Lower lobe of right lung (tissue), 2 donors: ENCODE measurements at regions not wholly inside any gene's neighbourhood (a gene's known extent, or its start where the extent isn't known, plus 50 kb on each side); places are given as distances from the start of the nearest gene placed in this dataset.

ENCODE experiments used
- ATAC-seq, 2 donors: fragments of 200-7000 bp; cut with Tn5 transposase; one replicate each; pipeline ENCODE4 v1.9.1; 2020 to 2022; ENCODE audit warnings: mild to moderate bottlenecking in 2 of 2, moderate library complexity in 2 of 2
- DNase-seq: peaks from one replicate; pipeline ENCODE4 v3.0.0-alpha.2; 2020
- H3K27ac ChIP-seq: fragments of 200-600 bp; one replicate; pipeline ENCODE4 v1.8.0; 2022
- H3K27me3 ChIP-seq: fragments of 200-600 bp; one replicate; pipeline ENCODE4 v1.8.0; 2022; ENCODE audit warnings: low read depth
- H3K36me3 ChIP-seq: fragments of 200-600 bp; one replicate; pipeline ENCODE4 v1.8.0; 2022; ENCODE audit warnings: mild to moderate bottlenecking
- H3K4me1 ChIP-seq: fragments of 200-600 bp; one replicate; pipeline ENCODE4 v1.8.0; 2022
- H3K4me3 ChIP-seq: fragments of 200-600 bp; one replicate; pipeline ENCODE4 v1.8.0; 2022; ENCODE audit warnings: mild to moderate bottlenecking
- H3K9me3 ChIP-seq: fragments of 200-600 bp; one replicate; pipeline ENCODE4 v1.8.0; 2022
- intact Hi-C: fragments of 100-400 bp; cut with DNase I; formaldehyde crosslinking; loops from one replicate; pipeline ENCODE4 v1.11.0; 2022
- TF ChIP-seq, protein P1 (sequence below): fragments of 200-600 bp; IDR thresholded peaks from one replicate; pipeline ENCODE4 v1.8.0; 2022; ENCODE audit warnings: antibody characterized with exemption, mild to moderate bottlenecking
- donor health status: DM: no; HTN: yes; CAD: no; lungs with severe emphysema.

- ATAC-seq, result no peak
- H3K27ac ChIP-seq, result no peak overlapping the region
- no peaks in the 10 kb centered on the region for H3K9me3 ChIP-seq
- H3K36me3 ChIP-seq, result no peaks in the 10 kb centered on the region
- no peak for DNase-seq
- no peaks in the 10 kb centered on the region for H3K27me3 ChIP-seq
- intact Hi-C loops, result no loop called here
- H3K4me1 ChIP-seq, result no peaks in the 10 kb centered on the region
- TF ChIP-seq, protein P1, sequence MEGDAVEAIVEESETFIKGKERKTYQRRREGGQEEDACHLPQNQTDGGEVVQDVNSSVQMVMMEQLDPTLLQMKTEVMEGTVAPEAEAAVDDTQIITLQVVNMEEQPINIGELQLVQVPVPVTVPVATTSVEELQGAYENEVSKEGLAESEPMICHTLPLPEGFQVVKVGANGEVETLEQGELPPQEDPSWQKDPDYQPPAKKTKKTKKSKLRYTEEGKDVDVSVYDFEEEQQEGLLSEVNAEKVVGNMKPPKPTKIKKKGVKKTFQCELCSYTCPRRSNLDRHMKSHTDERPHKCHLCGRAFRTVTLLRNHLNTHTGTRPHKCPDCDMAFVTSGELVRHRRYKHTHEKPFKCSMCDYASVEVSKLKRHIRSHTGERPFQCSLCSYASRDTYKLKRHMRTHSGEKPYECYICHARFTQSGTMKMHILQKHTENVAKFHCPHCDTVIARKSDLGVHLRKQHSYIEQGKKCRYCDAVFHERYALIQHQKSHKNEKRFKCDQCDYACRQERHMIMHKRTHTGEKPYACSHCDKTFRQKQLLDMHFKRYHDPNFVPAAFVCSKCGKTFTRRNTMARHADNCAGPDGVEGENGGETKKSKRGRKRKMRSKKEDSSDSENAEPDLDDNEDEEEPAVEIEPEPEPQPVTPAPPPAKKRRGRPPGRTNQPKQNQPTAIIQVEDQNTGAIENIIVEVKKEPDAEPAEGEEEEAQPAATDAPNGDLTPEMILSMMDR, result no peak
- H3K4me3 ChIP-seq, result no peak overlapping the region
These were observed 998.1 kb downstream of the TLE1 start for GRCh38 chr9:80691229-80691628.

DNA sequence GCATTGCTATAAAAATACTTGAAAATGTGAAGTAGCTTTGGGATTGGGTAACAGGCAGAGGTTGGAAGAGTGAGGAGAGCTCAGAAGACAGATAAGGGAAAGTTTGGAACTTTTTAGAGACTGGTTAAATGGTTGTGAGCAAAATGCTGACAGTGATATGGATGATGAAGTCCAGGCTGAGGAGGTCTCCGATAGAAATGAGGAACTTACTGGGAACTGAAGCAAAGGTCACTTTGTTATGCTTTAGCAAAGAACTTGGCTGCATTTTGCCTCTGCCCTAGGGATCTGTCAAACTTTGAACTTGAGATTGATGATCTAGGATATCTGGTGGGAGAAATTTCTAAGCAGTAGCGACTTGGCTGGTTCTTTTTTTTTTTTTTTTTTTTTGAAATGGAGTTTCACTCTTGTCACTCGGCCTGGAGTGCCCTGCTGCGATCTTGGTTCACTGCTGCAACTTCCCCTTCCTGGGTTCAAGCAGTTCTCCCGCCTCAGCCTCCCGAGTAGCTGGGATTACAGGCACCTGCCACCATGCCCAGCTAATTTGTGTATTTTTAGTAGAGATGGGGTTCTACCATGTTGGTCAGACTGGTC lies 998.9 kb downstream of the TLE1 start:
- Histone ChIP-seq H3K36me3 (no peaks in the 10 kb centered on the region), H3K4me1 (no peaks in the 10 kb centered on the region), H3K9me3 (no peaks in the 10 kb centered on the region), H3K27me3 (no peaks in the 10 kb centered on the region), H3K4me3 (no peak overlapping the region), H3K27ac (no peak overlapping the region)
- intact Hi-C loops, result no loop called here
- DNase-seq (no peak), ATAC-seq (no peak)
- TF ChIP-seq, protein P1, result no peak

GRCh38 chr9:80679916-80680315 lies 1009.4 kb downstream of the TLE1 start:
- no peak overlapping the region for H3K4me3 ChIP-seq
- H3K9me3 ChIP-seq, result no peaks in the 10 kb centered on the region
- no peaks in the 10 kb centered on the region for H3K27me3 ChIP-seq
- ATAC-seq (no peak), DNase-seq (no peak)
- TF ChIP-seq, protein P1, result no peak
- intact Hi-C loops, result no loop called here
- H3K27ac ChIP-seq, result no peak overlapping the region
- no peaks in the 10 kb centered on the region for H3K4me1 ChIP-seq
- no peaks in the 10 kb centered on the region for H3K36me3 ChIP-seq

DNA sequence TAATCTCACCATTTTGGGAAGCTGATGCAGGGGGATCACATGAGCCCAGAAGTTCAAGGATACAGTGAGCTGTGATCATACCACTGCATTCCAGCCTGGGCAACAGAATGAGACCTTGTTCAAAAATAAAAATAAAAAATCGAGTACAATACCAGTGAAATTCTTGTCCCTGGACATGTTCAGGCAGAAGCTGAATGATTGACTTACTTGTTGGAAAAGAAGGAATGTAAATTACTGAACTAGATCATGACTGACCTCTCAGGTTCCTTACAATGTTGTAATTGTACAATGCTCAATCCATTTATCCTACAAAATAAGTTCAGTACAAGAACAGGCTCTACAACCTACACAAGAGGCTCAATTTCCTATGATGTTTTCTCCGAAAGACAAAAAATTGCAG lies 1010.4 kb downstream of the TLE1 start:
- intact Hi-C loops, result no loop called here
- Histone ChIP-seq H3K4me3 (no peak overlapping the region), H3K36me3 (no peaks in the 10 kb centered on the region), H3K4me1 (no peaks in the 10 kb centered on the region), H3K9me3 (no peaks in the 10 kb centered on the region), H3K27me3 (no peaks in the 10 kb centered on the region), H3K27ac (no peak overlapping the region)
- TF ChIP-seq, protein P1, result no peak
- ATAC-seq (no peak), DNase-seq (no peak)

GRCh38 chr9:80673496-80673895 lies 1015.9 kb downstream of the TLE1 start:
- no peak for DNase-seq
- intact Hi-C loops, result no loop called here
- no peaks in the 10 kb centered on the region for H3K27me3 ChIP-seq
- no peak for ATAC-seq
- H3K27ac ChIP-seq, result no peak overlapping the region
- TF ChIP-seq, protein P1, result no peak
- H3K36me3 ChIP-seq, result no peaks in the 10 kb centered on the region
- no peaks in the 10 kb centered on the region for H3K4me1 ChIP-seq
- peaks cover 5% of the 10 kb centered on the region for H3K9me3 ChIP-seq
- H3K4me3 ChIP-seq, result no peak overlapping the region

DNA sequence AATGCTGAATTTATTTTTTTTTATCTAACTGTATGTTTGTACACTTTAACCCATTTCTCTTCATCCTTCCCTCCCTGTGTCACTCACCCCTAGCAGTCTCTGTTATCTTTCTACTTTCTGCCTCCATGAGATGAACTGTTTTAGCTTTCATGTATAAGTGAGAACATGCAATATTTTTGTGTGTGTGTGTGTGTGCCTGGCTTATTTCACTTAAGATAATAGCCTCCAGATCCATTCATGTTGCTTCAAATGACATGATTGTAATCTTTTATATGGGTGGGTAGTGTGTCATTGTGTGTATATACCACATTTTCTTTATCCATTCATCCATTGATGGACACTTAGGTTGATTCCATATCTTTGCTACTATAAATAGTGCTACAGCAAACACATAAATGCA lies 1023.9 kb downstream of the TLE1 start:
- intact Hi-C loops, result no loop called here
- Histone ChIP-seq H3K4me1 (no peaks in the 10 kb centered on the region), H3K9me3 (peaks cover 5% of the 10 kb centered on the region), H3K36me3 (no peaks in the 10 kb centered on the region), H3K4me3 (no peak overlapping the region), H3K27ac (no peak overlapping the region), H3K27me3 (no peaks in the 10 kb centered on the region)
- ATAC-seq (no peak), DNase-seq (no peak)
- TF ChIP-seq, protein P1, result no peak
